ENCODE measurements at regions not wholly inside any gene's neighbourhood (a gene's known extent, or its start where the extent isn't known, plus 50 kb on each side); places are given as distances from the start of the nearest gene placed in this dataset.
"Not testable (repeated sequence)": the region's sequence is repeated elsewhere in the genome, so short reads cannot be mapped to it uniquely, and the experiment has no call there.

DNA sequence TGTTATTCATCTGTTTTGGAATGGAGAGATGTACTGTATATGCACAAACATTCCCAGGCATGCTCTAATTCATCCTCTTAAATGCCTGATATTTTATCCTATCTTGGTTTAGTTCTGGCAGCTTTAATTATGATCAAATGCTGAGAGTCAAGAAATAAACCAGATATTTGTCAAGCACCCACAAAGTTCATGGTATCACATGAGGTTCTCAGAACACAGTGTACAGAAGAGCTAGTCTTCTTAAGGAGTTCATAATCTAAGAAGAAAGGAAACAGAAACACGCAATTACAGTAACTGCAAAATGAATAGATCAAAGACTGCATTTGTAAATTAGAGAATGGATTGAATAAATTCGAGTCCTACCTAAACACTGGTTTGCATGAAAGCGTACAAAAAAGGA lies 58.3 kb upstream of the KCNH1 start:
- dilution Hi-C loops (cut with HindIII; ENCODE audit: low sequenced_read_pairs, unreplicated experiment) = no loop called here
- CTCF ChIA-PET = interaction anchor here (0.6 kb wide), 1 partner anchor 1014 kb away, joined by 6 read pairs; no protein-coding TSS in a partner anchor
- H4K5ac ChIP-seq (ENCODE audit: low read depth, low read length) = no peak overlapping the region

DNA sequence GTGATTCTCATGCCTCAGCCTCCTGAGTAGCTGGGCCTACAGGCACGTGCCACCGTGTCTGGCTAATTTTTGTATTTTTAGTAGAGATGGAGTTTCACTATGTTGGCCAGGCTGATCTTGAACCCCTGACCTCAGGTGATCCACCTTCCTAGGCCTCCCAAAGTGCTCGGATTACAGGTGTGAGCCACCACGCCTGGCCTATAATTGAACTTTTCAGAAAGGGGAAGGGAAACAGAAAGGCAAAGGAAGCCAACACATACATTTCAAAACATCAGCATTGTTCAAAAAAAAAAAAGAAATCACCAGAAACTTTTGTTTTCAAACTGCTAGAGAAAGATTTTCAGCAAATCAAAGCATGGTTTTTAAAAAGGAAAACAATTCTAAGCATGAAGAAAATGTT lies 54.8 kb upstream of the KCNH1 start:
- POLR2A ChIA-PET (ENCODE audit: unreplicated experiment) = not testable (repeated sequence)

More for the DNA sequence above, 58.3 kb upstream of the KCNH1 start:
- Histone ChIP-seq H2AFZ (replicated peaks; ENCODE audit: low read length, poor library complexity) (no peak overlapping the region), H3K4me1 (ENCODE audit: control insufficient read depth, insufficient read depth, low read length) (no peaks in the 10 kb centered on the region), H3K9me3 (ENCODE audit: control insufficient read depth, insufficient read depth, low read length) (no peaks in the 10 kb centered on the region), H3K79me1 (ENCODE audit: low read depth in 1 of 2, low read length in 2 of 2) (no peaks in the 10 kb centered on the region), H3K36me3 (ENCODE audit: control insufficient read depth, insufficient read depth, low read length) (no peaks in the 10 kb centered on the region), H3K4me3 (ENCODE audit: insufficient read depth, low read depth, low read length) (no peak overlapping the region), H4K91ac (ENCODE audit: insufficient read depth, low read depth, low read length) (no peak overlapping the region), H3K9me1 (ENCODE audit: insufficient read depth, low read length) (no peaks in the 10 kb centered on the region), H3K4ac (ENCODE audit: low read depth, low read length) (no peak overlapping the region), H2AK9ac (replicated peaks; ENCODE audit: low read depth, low read length, poor library complexity) (no peak overlapping the region), H3K27ac (ENCODE audit: insufficient read depth, low read length) (no peak overlapping the region), H3K18ac (ENCODE audit: low read depth, low read length) (no peak overlapping the region), H3K56ac (ENCODE audit: extremely low read depth, insufficient read depth, low read length) (no peak overlapping the region), H3K23ac (ENCODE audit: low read depth, low read length) (no peak overlapping the region), H4K20me1 (ENCODE audit: insufficient read depth, low read length) (no peaks in the 10 kb centered on the region), H2BK120ac (ENCODE audit: low read depth, low read length) (no peak overlapping the region), H3K27me3 (ENCODE audit: control insufficient read depth, insufficient read depth, low read length) (no peaks in the 10 kb centered on the region), H2BK15ac (ENCODE audit: low read depth, low read length) (no peak overlapping the region), H3K14ac (replicated peaks; ENCODE audit: low read depth, low read length) (no peak overlapping the region), H3K4me2 (ENCODE audit: low read depth, low read length) (no peak overlapping the region), H2BK5ac (ENCODE audit: low read depth, low read length, poor library complexity, severe bottlenecking) (no peak overlapping the region), H3K9ac (ENCODE audit: low read depth, low read length) (no peak overlapping the region), H2BK20ac (ENCODE audit: low read depth, low read length) (no peak overlapping the region), H4K8ac (ENCODE audit: low read depth in 2 of 2, low read length in 2 of 2) (no peak overlapping the region), H2AK5ac (ENCODE audit: low read depth, low read length) (no peak overlapping the region)
- POLR2A ChIA-PET (ENCODE audit: unreplicated experiment) = no interaction called here
- WGBS, 2 experiments (ENCODE audit: extremely low coverage in 2 of 2, insufficient read length in 1 of 2) = no CpG with 5 or more reads among the region's 3 CpGs
- no TSS peak for BruUV-seq (replicated peaks)
- DNase-seq = no peak
- in situ Hi-C loops (cut with MboI; ENCODE audit: low sequenced_read_pairs) (no loop called here), intact Hi-C loops (cut with micrococcal nuclease) (no loop called here)
- ATAC-seq (ENCODE audit: low read depth) = no peak
- TF ChIP-seq RFX5 (IDR thresholded peaks at IDR 0.05; ENCODE audit: low read depth, low read length) (no peak), USF2 (IDR thresholded peaks at IDR 0.05; ENCODE audit: low read depth, low read length) (no peak), CHD1 (IDR thresholded peaks at IDR 0.05; ENCODE audit: low read depth, low read length) (no peak)

More for the DNA sequence above, 54.8 kb upstream of the KCNH1 start:
- CTCF ChIA-PET; H3K9ac ChIP-seq (ENCODE audit: low read depth, low read length); H3K18ac ChIP-seq (ENCODE audit: low read depth, low read length); H3K27me3 ChIP-seq (ENCODE audit: control insufficient read depth, insufficient read depth, low read length); H4K5ac ChIP-seq (ENCODE audit: low read depth, low read length); H3K14ac ChIP-seq (replicated peaks; ENCODE audit: low read depth, low read length); H3K79me1 ChIP-seq (ENCODE audit: low read depth in 1 of 2, low read length in 2 of 2); DNase-seq; H3K23ac ChIP-seq (ENCODE audit: low read depth, low read length); H2AFZ ChIP-seq (replicated peaks; ENCODE audit: low read length, poor library complexity); H4K8ac ChIP-seq (ENCODE audit: low read depth in 2 of 2, low read length in 2 of 2); H3K9me1 ChIP-seq (ENCODE audit: insufficient read depth, low read length); H2BK15ac ChIP-seq (ENCODE audit: low read depth, low read length); H2BK5ac ChIP-seq (ENCODE audit: low read depth, low read length, poor library complexity, severe bottlenecking); H2BK20ac ChIP-seq (ENCODE audit: low read depth, low read length); H3K4me1 ChIP-seq (ENCODE audit: control insufficient read depth, insufficient read depth, low read length); H3K4me2 ChIP-seq (ENCODE audit: low read depth, low read length); BruUV-seq (replicated peaks); H3K27ac ChIP-seq (ENCODE audit: insufficient read depth, low read length); H3K4ac ChIP-seq (ENCODE audit: low read depth, low read length); H4K91ac ChIP-seq (ENCODE audit: insufficient read depth, low read depth, low read length); H3K36me3 ChIP-seq (ENCODE audit: control insufficient read depth, insufficient read depth, low read length); H2AK9ac ChIP-seq (replicated peaks; ENCODE audit: low read depth, low read length, poor library complexity); H3K9me3 ChIP-seq (ENCODE audit: control insufficient read depth, insufficient read depth, low read length); H3K56ac ChIP-seq (ENCODE audit: extremely low read depth, insufficient read depth, low read length); intact Hi-C loops (cut with micrococcal nuclease); ATAC-seq (ENCODE audit: low read depth); H4K20me1 ChIP-seq (ENCODE audit: insufficient read depth, low read length); H2BK120ac ChIP-seq (ENCODE audit: low read depth, low read length); H3K4me3 ChIP-seq (ENCODE audit: insufficient read depth, low read depth, low read length); dilution Hi-C loops (cut with HindIII; ENCODE audit: low sequenced_read_pairs, unreplicated experiment); in situ Hi-C loops (cut with MboI; ENCODE audit: low sequenced_read_pairs); H2AK5ac ChIP-seq (ENCODE audit: low read depth, low read length): not testable (repeated sequence)
- no CpG with 5 or more reads among the region's 4 CpGs for WGBS, 2 experiments (ENCODE audit: extremely low coverage in 2 of 2, insufficient read length in 1 of 2)

Measured in IMR-90 (cell line).